ENCODE measurements at regions not wholly inside any gene's neighbourhood (a gene's known extent, or its start where the extent isn't known, plus 50 kb on each side); places are given as distances from the start of the nearest gene placed in this dataset.

GRCh38 chr15:93706495-93707292 is 524.7 kb upstream of the MCTP2 start:
- DNase-seq, result no peak

- DNase-seq, result no peak
Measured at GRCh38 chr15:93705753-93706455, 525.5 kb upstream of the MCTP2 start.

GRCh38 chr15:93703092-93703739 is 528.1 kb upstream of the MCTP2 start:
- no peak for DNase-seq

- no peak for DNase-seq
Measured at GRCh38 chr15:93700051-93700450, 531.3 kb upstream of the MCTP2 start.

GRCh38 chr15:93694033-93694432 is 537.3 kb upstream of the MCTP2 start:
- no peak for DNase-seq

- no peak for DNase-seq
Measured at GRCh38 chr15:93683651-93684050, 547.7 kb upstream of the MCTP2 start.

GRCh38 chr15:93671387-93671943 is 559.9 kb upstream of the MCTP2 start:
- no peak for DNase-seq

GRCh38 chr15:93670931-93671330 is 560.4 kb upstream of the MCTP2 start:
- DNase-seq, result no peak

GRCh38 chr15:93664213-93664956 is 567.0 kb upstream of the MCTP2 start:
- no peak for DNase-seq

GRCh38 chr15:93662162-93662885 is 569.0 kb upstream of the MCTP2 start:
- no peak for DNase-seq

GRCh38 chr15:93658026-93658816 is 569.2 kb upstream of the RGMA start:
- DNase-seq, result no peak

- DNase-seq, result no peak
Measured at GRCh38 chr15:93656041-93656440, 567.0 kb upstream of the RGMA start.

- no peak for DNase-seq
Measured at GRCh38 chr15:93649691-93650235, 560.8 kb upstream of the RGMA start.

- DNase-seq, result no peak
Measured at GRCh38 chr15:93646193-93646592, 557.2 kb upstream of the RGMA start.

- DNase-seq, result no peak
Measured at GRCh38 chr15:93645594-93645993, 556.6 kb upstream of the RGMA start.

- no peak for DNase-seq
Measured at GRCh38 chr15:93644595-93644994, 555.6 kb upstream of the RGMA start.

GRCh38 chr15:93640411-93640962 is 551.5 kb upstream of the RGMA start:
- DNase-seq, result no peak

- DNase-seq, result no peak
Measured at GRCh38 chr15:93631958-93632618, 543.1 kb upstream of the RGMA start.

GRCh38 chr15:93619597-93619996 is 530.6 kb upstream of the RGMA start:
- DNase-seq, result no peak

GRCh38 chr15:93617443-93617842 is 528.4 kb upstream of the RGMA start:
- DNase-seq, result no peak

Data from stimulated activated CD4-positive, alpha-beta T cell treated with anti-CD3 and anti-CD28 coated beads, Interleukin-4, amount 100 ng/mL, for 24 hours (primary cell).